ENCODE measurements at regions not wholly inside any gene's neighbourhood (a gene's known extent, or its start where the extent isn't known, plus 50 kb on each side); places are given as distances from the start of the nearest gene placed in this dataset.

DNA sequence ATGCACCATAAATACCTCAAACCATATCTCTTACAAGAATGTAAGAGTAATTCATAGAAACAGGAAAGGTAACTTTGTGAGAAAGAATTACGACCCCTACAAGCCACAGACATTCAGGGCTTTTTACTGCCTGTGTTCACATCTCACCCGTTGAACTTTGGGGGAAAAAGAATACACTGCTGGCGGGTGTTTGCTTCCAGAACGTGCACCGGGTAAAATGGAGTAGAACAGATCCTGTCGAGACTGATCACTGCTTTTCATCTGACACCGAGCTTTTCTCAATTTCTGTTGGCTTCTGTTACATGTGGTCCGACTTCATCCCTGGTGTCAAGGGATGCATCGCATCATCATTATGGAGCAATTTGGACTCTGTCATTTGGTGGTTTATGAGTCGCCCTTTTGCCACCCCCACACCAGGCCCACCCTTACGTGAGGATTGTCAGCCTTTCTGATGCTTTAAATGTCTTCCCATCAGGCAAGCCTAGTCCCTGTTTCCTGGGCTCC is 219.2 kb upstream of the ZFP64 start:
- TF ChIP-seq, protein P1, sequence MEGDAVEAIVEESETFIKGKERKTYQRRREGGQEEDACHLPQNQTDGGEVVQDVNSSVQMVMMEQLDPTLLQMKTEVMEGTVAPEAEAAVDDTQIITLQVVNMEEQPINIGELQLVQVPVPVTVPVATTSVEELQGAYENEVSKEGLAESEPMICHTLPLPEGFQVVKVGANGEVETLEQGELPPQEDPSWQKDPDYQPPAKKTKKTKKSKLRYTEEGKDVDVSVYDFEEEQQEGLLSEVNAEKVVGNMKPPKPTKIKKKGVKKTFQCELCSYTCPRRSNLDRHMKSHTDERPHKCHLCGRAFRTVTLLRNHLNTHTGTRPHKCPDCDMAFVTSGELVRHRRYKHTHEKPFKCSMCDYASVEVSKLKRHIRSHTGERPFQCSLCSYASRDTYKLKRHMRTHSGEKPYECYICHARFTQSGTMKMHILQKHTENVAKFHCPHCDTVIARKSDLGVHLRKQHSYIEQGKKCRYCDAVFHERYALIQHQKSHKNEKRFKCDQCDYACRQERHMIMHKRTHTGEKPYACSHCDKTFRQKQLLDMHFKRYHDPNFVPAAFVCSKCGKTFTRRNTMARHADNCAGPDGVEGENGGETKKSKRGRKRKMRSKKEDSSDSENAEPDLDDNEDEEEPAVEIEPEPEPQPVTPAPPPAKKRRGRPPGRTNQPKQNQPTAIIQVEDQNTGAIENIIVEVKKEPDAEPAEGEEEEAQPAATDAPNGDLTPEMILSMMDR (IDR thresholded peaks at IDR 0.05; ENCODE audit: control extremely low read depth in 1 of 3, insufficient read depth in 1 of 3, low read depth in 1 of 3, low read length in 3 of 3): no peak
- TF ChIP-seq SUZ12 (IDR thresholded peaks at IDR 0.05; ENCODE audit: low read length): no peak
- TF ChIP-seq EZH2 (IDR thresholded peaks at IDR 0.05; ENCODE audit: low read depth, low read length, severe bottlenecking): no peak
- TF ChIP-seq RNF2 (IDR thresholded peaks at IDR 0.05; ENCODE audit: borderline replicate concordance, low read depth, low read length, missing control alignments, poor library complexity, severe bottlenecking): no peak
- TF ChIP-seq JUND (IDR thresholded peaks at IDR 0.05; ENCODE audit: low read length): no peak
- no peak for TF ChIP-seq MAX (IDR thresholded peaks at IDR 0.05)
- TF ChIP-seq POLR2A (IDR thresholded peaks at IDR 0.05; ENCODE audit: control extremely low read depth in 1 of 2, low read depth in 2 of 2, low read length in 2 of 2): no peak
- no peak for TF ChIP-seq RXRA (IDR thresholded peaks at IDR 0.05; ENCODE audit: insufficient read depth, low read depth, low read length)
- TF ChIP-seq YY1 (IDR thresholded peaks at IDR 0.05; ENCODE audit: low read depth, low read length): no peak
- no peak for TF ChIP-seq RAD21 (IDR thresholded peaks at IDR 0.05 in 1 of 2, conservative IDR thresholded peaks at IDR 0.05 in 1 of 2; ENCODE audit: low read depth in 2 of 2, low read length in 2 of 2)
- TF ChIP-seq SP2 (IDR thresholded peaks at IDR 0.05; ENCODE audit: low read length): no peak

Measured in H1 (cell line).